ENCODE measurements at regions not wholly inside any gene's neighbourhood (a gene's known extent, or its start where the extent isn't known, plus 50 kb on each side); places are given as distances from the start of the nearest gene placed in this dataset.

DNA sequence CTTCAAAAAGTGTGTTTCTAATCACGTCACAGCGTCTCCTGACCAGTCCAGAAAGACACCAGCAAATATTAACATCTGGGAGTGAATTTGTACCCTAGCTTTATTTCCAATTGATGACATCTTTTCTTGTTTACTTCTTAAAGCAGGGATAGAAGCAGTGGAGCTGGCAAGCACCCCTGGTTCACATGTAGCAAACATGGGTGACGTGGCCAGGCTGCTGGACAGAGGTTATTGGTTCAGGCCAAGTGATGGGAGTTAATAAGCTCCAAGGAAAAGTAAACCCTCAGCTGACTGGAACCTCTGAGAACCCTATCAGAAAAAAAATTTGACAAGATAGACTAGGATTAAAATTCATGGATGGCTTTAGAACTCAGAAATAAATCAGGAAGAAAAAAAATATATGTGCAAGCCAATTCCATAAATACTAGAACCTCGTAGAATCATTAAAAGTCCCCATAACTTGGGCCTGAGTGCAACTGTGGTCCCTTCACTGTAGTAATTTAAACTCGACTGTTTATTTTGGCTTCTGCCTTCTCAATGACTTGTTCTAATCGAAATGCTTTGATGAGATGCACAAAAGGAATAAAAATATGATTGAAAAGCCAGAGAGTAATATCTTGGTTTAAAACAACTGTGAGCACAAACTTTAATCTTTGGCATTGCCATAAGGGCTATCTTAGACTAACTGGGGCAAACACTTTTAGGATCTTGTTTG lies 121.5 kb upstream of the CTAGE1 start:
- Histone ChIP-seq H3K4me1 (ENCODE audit: insufficient read depth, low read length) (no peaks in the 10 kb centered on the region), H3K9ac (ENCODE audit: low read depth, low read length) (no peak overlapping the region), H3K4me2 (ENCODE audit: insufficient read depth, low read length) (no peak overlapping the region), H3K9me3 (ENCODE audit: insufficient read depth, low read length, severe bottlenecking) (no peaks in the 10 kb centered on the region), H3K27me3 (ENCODE audit: insufficient read depth, low read length, poor library complexity) (no peaks in the 10 kb centered on the region), H2AFZ (ENCODE audit: low read depth, low read length) (no peak overlapping the region), H3K36me3 (ENCODE audit: insufficient read depth, low read length) (no peaks in the 10 kb centered on the region), H3K4me3 (ENCODE audit: low read depth in 1 of 2, low read length in 2 of 2) (no peak overlapping the region), H3K79me2 (ENCODE audit: insufficient read depth, low read length) (no peaks in the 10 kb centered on the region), H3K27ac (ENCODE audit: low read length) (no peak overlapping the region), H4K20me1 (ENCODE audit: insufficient read depth, low read length) (no peaks in the 10 kb centered on the region)
- ATAC-seq (ENCODE audit: insufficient read depth, low read depth) (no peak), DNase-seq (no peak)
- TF ChIP-seq, protein P1, sequence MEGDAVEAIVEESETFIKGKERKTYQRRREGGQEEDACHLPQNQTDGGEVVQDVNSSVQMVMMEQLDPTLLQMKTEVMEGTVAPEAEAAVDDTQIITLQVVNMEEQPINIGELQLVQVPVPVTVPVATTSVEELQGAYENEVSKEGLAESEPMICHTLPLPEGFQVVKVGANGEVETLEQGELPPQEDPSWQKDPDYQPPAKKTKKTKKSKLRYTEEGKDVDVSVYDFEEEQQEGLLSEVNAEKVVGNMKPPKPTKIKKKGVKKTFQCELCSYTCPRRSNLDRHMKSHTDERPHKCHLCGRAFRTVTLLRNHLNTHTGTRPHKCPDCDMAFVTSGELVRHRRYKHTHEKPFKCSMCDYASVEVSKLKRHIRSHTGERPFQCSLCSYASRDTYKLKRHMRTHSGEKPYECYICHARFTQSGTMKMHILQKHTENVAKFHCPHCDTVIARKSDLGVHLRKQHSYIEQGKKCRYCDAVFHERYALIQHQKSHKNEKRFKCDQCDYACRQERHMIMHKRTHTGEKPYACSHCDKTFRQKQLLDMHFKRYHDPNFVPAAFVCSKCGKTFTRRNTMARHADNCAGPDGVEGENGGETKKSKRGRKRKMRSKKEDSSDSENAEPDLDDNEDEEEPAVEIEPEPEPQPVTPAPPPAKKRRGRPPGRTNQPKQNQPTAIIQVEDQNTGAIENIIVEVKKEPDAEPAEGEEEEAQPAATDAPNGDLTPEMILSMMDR (IDR thresholded peaks at IDR 0.05; ENCODE audit: borderline replicate concordance, extremely low read depth, low read length, poor library complexity, severe bottlenecking), result no peak
- TF ChIP-seq EZH2 (IDR thresholded peaks at IDR 0.05; ENCODE audit: borderline replicate concordance, low read depth, low read length, severe bottlenecking), result no peak

DNA sequence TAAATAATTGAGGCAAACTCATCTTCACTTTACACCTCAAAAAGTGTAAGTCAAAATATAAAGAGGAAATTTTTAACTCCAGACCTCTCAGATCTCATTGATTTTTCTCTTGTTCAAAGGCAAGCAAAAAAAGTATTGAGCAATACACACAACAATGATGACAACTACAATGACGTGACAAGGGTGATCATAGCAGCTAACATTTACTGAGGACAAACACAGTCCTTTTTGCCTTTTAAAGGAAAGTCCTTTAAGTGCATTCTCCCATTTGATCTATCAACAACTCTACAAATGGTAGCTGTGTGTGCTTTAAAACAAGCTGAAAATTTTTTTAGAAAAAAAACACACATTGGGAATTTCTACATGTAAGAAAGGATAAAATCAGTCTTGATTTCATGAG lies 123.5 kb upstream of the CTAGE1 start:
- no peak overlapping the region for H3K4me2 ChIP-seq (ENCODE audit: insufficient read depth, low read length)
- no peaks in the 10 kb centered on the region for H3K4me1 ChIP-seq (ENCODE audit: insufficient read depth, low read length)
- no peak overlapping the region for H3K4me3 ChIP-seq (ENCODE audit: low read depth in 1 of 2, low read length in 2 of 2)
- no peaks in the 10 kb centered on the region for H3K9me3 ChIP-seq (ENCODE audit: insufficient read depth, low read length, severe bottlenecking)
- H3K27ac ChIP-seq (ENCODE audit: low read length), result no peak overlapping the region
- no peak overlapping the region for H3K9ac ChIP-seq (ENCODE audit: low read depth, low read length)
- H3K79me2 ChIP-seq (ENCODE audit: insufficient read depth, low read length), result no peaks in the 10 kb centered on the region
- ATAC-seq (ENCODE audit: insufficient read depth, low read depth) (no peak), DNase-seq (no peak)
- no peaks in the 10 kb centered on the region for H3K27me3 ChIP-seq (ENCODE audit: insufficient read depth, low read length, poor library complexity)
- TF ChIP-seq EZH2 (IDR thresholded peaks at IDR 0.05; ENCODE audit: borderline replicate concordance, low read depth, low read length, severe bottlenecking), result no peak
- TF ChIP-seq, protein P1 (IDR thresholded peaks at IDR 0.05; ENCODE audit: borderline replicate concordance, extremely low read depth, low read length, poor library complexity, severe bottlenecking), result no peak
- H4K20me1 ChIP-seq (ENCODE audit: insufficient read depth, low read length), result no peaks in the 10 kb centered on the region
- no peaks in the 10 kb centered on the region for H3K36me3 ChIP-seq (ENCODE audit: insufficient read depth, low read length)
- no peak overlapping the region for H2AFZ ChIP-seq (ENCODE audit: low read depth, low read length)

DNA sequence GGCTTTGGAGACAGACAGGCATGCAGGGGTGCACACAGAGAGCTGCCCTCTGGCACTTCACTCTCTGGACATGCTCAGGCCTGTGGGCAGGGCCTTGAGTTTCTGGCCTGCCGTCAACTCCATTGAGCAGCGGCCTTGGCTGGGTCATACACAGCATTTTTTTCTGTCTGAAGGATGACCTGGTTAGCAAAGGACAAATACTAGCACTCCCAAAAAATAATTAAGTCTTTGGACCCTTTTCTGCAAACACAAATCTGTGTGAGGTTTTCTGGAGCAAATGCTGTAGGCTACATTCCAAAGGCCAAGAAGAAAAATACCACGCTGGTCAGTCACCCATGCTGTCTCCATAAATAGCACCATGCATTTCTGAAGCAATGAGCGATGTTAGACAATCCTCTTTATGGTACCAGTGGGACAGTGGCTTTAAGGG lies 124.7 kb upstream of the CTAGE1 start:
- Histone ChIP-seq H3K4me2 (ENCODE audit: insufficient read depth, low read length) (no peak overlapping the region), H3K27me3 (ENCODE audit: insufficient read depth, low read length, poor library complexity) (no peaks in the 10 kb centered on the region), H3K27ac (ENCODE audit: low read length) (no peak overlapping the region), H3K4me3 (ENCODE audit: low read depth in 1 of 2, low read length in 2 of 2) (no peak overlapping the region), H3K36me3 (ENCODE audit: insufficient read depth, low read length) (no peaks in the 10 kb centered on the region), H3K9me3 (ENCODE audit: insufficient read depth, low read length, severe bottlenecking) (no peaks in the 10 kb centered on the region), H3K79me2 (ENCODE audit: insufficient read depth, low read length) (no peaks in the 10 kb centered on the region), H3K4me1 (ENCODE audit: insufficient read depth, low read length) (no peaks in the 10 kb centered on the region), H3K9ac (ENCODE audit: low read depth, low read length) (no peak overlapping the region), H2AFZ (ENCODE audit: low read depth, low read length) (no peak overlapping the region), H4K20me1 (ENCODE audit: insufficient read depth, low read length) (no peaks in the 10 kb centered on the region)
- DNase-seq (no peak), ATAC-seq (ENCODE audit: insufficient read depth, low read depth) (no peak)
- TF ChIP-seq, protein P1 (IDR thresholded peaks at IDR 0.05; ENCODE audit: borderline replicate concordance, extremely low read depth, low read length, poor library complexity, severe bottlenecking), result no peak
- TF ChIP-seq EZH2 (IDR thresholded peaks at IDR 0.05; ENCODE audit: borderline replicate concordance, low read depth, low read length, severe bottlenecking), result no peak

Measured in DND-41 (cell line).